ENCODE measurements at regions not wholly inside any gene's neighbourhood (a gene's known extent, or its start where the extent isn't known, plus 50 kb on each side); places are given as distances from the start of the nearest gene placed in this dataset.

DNA sequence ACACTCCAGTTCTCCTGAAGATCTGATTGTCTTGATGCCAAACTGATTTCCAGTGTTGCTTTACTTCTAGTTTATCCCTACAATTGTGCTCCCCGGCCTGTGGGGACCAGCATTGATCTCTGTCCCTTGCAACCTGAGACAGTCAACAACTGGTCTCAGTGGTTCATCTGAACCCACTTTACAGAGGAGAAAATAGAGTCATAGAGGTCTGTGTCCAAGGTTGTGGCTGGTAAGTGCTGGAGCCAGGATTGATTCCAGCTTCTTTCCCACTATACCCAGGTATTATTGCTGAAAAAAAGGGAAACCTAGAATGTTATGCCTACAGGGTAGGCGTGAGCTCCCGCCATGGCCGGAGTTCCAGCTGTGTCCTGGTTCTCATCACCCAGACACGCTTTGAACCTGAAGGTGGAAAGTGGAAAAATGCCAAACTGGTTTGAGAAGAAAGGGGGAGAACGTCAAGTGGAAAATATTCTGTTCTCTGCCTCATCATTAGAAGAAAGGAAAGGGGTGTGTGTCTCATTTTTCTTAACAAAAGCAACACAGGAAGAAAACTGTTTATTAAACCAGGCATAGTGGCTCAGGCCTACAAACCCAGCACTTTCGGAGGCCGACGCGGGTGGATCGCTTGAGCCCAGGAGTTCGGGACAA is 60.7 kb upstream of the ITPKB start:
- no peak for TF ChIP-seq RCOR1 (IDR thresholded peaks at IDR 0.05; ENCODE audit: insufficient replicate concordance, low read length)
- TF ChIP-seq RAD21 (IDR thresholded peaks at IDR 0.05; ENCODE audit: low read length): no peak
- TF ChIP-seq, protein P1, sequence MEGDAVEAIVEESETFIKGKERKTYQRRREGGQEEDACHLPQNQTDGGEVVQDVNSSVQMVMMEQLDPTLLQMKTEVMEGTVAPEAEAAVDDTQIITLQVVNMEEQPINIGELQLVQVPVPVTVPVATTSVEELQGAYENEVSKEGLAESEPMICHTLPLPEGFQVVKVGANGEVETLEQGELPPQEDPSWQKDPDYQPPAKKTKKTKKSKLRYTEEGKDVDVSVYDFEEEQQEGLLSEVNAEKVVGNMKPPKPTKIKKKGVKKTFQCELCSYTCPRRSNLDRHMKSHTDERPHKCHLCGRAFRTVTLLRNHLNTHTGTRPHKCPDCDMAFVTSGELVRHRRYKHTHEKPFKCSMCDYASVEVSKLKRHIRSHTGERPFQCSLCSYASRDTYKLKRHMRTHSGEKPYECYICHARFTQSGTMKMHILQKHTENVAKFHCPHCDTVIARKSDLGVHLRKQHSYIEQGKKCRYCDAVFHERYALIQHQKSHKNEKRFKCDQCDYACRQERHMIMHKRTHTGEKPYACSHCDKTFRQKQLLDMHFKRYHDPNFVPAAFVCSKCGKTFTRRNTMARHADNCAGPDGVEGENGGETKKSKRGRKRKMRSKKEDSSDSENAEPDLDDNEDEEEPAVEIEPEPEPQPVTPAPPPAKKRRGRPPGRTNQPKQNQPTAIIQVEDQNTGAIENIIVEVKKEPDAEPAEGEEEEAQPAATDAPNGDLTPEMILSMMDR (conservative IDR thresholded peaks at IDR 0.05; ENCODE audit: low read depth, low read length): no peak
- TF ChIP-seq SMC3 (IDR thresholded peaks at IDR 0.05; ENCODE audit: low read depth, low read length): no peak
- TF ChIP-seq MAZ (IDR thresholded peaks at IDR 0.05; ENCODE audit: borderline replicate concordance, low read depth, low read length): no peak
- TF ChIP-seq, protein P2, sequence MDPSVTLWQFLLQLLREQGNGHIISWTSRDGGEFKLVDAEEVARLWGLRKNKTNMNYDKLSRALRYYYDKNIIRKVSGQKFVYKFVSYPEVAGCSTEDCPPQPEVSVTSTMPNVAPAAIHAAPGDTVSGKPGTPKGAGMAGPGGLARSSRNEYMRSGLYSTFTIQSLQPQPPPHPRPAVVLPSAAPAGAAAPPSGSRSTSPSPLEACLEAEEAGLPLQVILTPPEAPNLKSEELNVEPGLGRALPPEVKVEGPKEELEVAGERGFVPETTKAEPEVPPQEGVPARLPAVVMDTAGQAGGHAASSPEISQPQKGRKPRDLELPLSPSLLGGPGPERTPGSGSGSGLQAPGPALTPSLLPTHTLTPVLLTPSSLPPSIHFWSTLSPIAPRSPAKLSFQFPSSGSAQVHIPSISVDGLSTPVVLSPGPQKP (IDR thresholded peaks at IDR 0.05; ENCODE audit: borderline replicate concordance, low read depth, low read length): no peak
- no peak for TF ChIP-seq MAFK (IDR thresholded peaks at IDR 0.05; ENCODE audit: low read depth, low read length)
- TF ChIP-seq RFX5 (IDR thresholded peaks at IDR 0.05; ENCODE audit: low read depth, low read length): no peak
- no peak for TF ChIP-seq POLR2A (IDR thresholded peaks at IDR 0.05; ENCODE audit: low read depth, low read length)
- TF ChIP-seq BHLHE40 (IDR thresholded peaks at IDR 0.05; ENCODE audit: low read depth, low read length): no peak
- Histone ChIP-seq H2BK5ac (ENCODE audit: low read depth, low read length, poor library complexity, severe bottlenecking) (no peak overlapping the region), H2AFZ (replicated peaks; ENCODE audit: low read length, poor library complexity) (no peak overlapping the region), H4K91ac (ENCODE audit: insufficient read depth, low read depth, low read length) (no peak overlapping the region), H2BK120ac (ENCODE audit: low read depth, low read length) (no peak overlapping the region), H3K9me3 (ENCODE audit: control insufficient read depth, insufficient read depth, low read length) (no peaks in the 10 kb centered on the region), H3K4me1 (ENCODE audit: control insufficient read depth, insufficient read depth, low read length) (no peaks in the 10 kb centered on the region), H2AK5ac (ENCODE audit: low read depth, low read length) (no peak overlapping the region), H3K14ac (replicated peaks; ENCODE audit: low read depth, low read length) (no peak overlapping the region), H3K56ac (ENCODE audit: extremely low read depth, insufficient read depth, low read length) (no peak overlapping the region), H3K9me1 (ENCODE audit: insufficient read depth, low read length) (0 out of 2 replicates have a peak, but pooled peaks cover under 1% of the 10 kb centered on the region), H3K36me3 (ENCODE audit: control insufficient read depth, insufficient read depth, low read length) (no peaks in the 10 kb centered on the region), H3K4me2 (ENCODE audit: low read depth, low read length) (no peak overlapping the region), H3K4ac (ENCODE audit: low read depth, low read length) (no peak overlapping the region), H3K79me1 (ENCODE audit: low read depth in 1 of 2, low read length in 2 of 2) (no peaks in the 10 kb centered on the region), H4K5ac (ENCODE audit: low read depth, low read length) (no peak overlapping the region), H2BK15ac (ENCODE audit: low read depth, low read length) (no peak overlapping the region), H3K9ac (ENCODE audit: low read depth, low read length) (no peak overlapping the region), H3K4me3 (ENCODE audit: insufficient read depth, low read depth, low read length) (no peak overlapping the region), H3K27ac (ENCODE audit: insufficient read depth, low read length) (no peak overlapping the region), H2AK9ac (replicated peaks; ENCODE audit: low read depth, low read length, poor library complexity) (no peak overlapping the region), H4K8ac (ENCODE audit: low read depth in 2 of 2, low read length in 2 of 2) (no peak overlapping the region), H3K23ac (ENCODE audit: low read depth, low read length) (no peak overlapping the region), H3K27me3 (ENCODE audit: control insufficient read depth, insufficient read depth, low read length) (peaks cover 15% of the 10 kb centered on the region), H3K18ac (ENCODE audit: low read depth, low read length) (no peak overlapping the region), H4K20me1 (ENCODE audit: insufficient read depth, low read length) (no peaks in the 10 kb centered on the region), H2BK20ac (ENCODE audit: low read depth, low read length) (no peak overlapping the region)
- POLR2A ChIA-PET (ENCODE audit: unreplicated experiment): no interaction called here
- in situ Hi-C loops (cut with MboI; ENCODE audit: low sequenced_read_pairs) (no loop called here), dilution Hi-C loops (cut with HindIII; ENCODE audit: low sequenced_read_pairs, unreplicated experiment) (no loop called here), intact Hi-C loops (cut with micrococcal nuclease) (no loop called here)
- CTCF ChIA-PET: no interaction called here
- no peak for DNase-seq
- WGBS, 2 experiments (ENCODE audit: extremely low coverage in 2 of 2, insufficient read length in 1 of 2): 80% methylated on average over 2 of the region's 12 CpGs; no CpG with 5 or more reads in 1 of the 2 experiments
- BruUV-seq (replicated peaks): no TSS peak
- no peak for ATAC-seq (ENCODE audit: low read depth)

Data from IMR-90 (cell line).